ENCODE measurements at regions not wholly inside any gene's neighbourhood (a gene's known extent, or its start where the extent isn't known, plus 50 kb on each side); places are given as distances from the start of the nearest gene placed in this dataset.

DNA sequence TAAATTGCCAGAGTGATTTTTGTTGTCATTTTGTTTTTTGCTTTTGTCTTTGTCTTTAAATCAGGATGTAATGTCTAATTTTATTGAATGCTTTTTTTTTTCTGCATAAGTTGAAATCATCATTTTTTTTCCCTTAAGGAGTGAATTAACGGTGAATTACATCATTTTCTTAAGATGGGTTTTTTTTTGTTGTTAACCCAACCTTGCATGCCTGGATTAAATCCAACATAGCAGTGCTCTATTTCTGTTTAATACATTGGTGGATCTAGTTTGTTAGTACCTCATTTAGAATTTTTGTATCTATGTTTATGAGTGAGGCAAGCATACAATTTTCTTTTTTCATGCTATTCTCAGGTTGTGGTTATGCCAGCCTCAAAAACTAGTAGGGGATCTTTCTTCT is 186.4 kb upstream of the TMC3 start:
- Histone ChIP-seq H3K4me3 (ENCODE audit: low read length, poor library complexity, severe bottlenecking) (no peak overlapping the region), H3K36me3 (ENCODE audit: insufficient read depth, low read length) (no peaks in the 10 kb centered on the region), H3F3A (ENCODE audit: low read depth) (no peaks in the 10 kb centered on the region), H3K9ac (ENCODE audit: low read depth, low read length, poor library complexity, severe bottlenecking) (no peak overlapping the region), H3K9me3 (ENCODE audit: insufficient read depth, low read depth, low read length) (no peaks in the 10 kb centered on the region), H3K79me2 (ENCODE audit: insufficient read depth, low read length) (no peaks in the 10 kb centered on the region), H3K4me2 (ENCODE audit: low read depth, low read length, poor library complexity, severe bottlenecking) (no peak overlapping the region), H3K27me3 (ENCODE audit: insufficient read depth, low read length, poor library complexity, severe bottlenecking) (no peaks in the 10 kb centered on the region), H2AFZ (ENCODE audit: low read length) (no peak overlapping the region), H3K9me2 (replicated peaks; ENCODE audit: low read depth, low read length) (no peaks in the 10 kb centered on the region), H3K4me1 (ENCODE audit: insufficient read depth, low read length, poor library complexity, severe bottlenecking) (no peaks in the 10 kb centered on the region), H4K20me1 (ENCODE audit: insufficient read depth, low read length, poor library complexity, severe bottlenecking) (no peaks in the 10 kb centered on the region)
- TF ChIP-seq, protein P1, sequence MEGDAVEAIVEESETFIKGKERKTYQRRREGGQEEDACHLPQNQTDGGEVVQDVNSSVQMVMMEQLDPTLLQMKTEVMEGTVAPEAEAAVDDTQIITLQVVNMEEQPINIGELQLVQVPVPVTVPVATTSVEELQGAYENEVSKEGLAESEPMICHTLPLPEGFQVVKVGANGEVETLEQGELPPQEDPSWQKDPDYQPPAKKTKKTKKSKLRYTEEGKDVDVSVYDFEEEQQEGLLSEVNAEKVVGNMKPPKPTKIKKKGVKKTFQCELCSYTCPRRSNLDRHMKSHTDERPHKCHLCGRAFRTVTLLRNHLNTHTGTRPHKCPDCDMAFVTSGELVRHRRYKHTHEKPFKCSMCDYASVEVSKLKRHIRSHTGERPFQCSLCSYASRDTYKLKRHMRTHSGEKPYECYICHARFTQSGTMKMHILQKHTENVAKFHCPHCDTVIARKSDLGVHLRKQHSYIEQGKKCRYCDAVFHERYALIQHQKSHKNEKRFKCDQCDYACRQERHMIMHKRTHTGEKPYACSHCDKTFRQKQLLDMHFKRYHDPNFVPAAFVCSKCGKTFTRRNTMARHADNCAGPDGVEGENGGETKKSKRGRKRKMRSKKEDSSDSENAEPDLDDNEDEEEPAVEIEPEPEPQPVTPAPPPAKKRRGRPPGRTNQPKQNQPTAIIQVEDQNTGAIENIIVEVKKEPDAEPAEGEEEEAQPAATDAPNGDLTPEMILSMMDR (conservative IDR thresholded peaks at IDR 0.05; ENCODE audit: low read length) = no peak
- TF ChIP-seq EZH2phosphoT487 (IDR thresholded peaks at IDR 0.05; ENCODE audit: borderline replicate concordance) = no peak

DNA sequence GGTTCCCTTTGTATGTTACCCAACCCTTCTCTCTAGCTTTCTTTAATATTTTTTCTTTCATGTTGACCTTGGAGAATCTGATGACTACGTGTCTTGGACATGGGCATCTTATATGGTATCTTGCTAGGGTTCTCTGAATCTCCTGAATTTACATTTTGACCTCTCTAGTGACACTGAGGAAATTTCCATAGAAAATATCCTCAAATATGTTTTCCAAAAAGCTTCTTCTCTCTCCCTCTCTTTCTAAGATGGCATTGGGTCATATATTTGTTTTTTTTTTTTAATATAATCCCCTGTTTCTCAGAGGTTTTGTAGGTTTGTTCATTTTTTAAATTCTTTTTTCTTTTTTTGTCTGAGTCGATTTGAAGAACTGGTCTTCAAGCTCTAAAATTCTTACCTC is 184.0 kb upstream of the TMC3 start:
- Histone ChIP-seq H3F3A (ENCODE audit: low read depth) (no peaks in the 10 kb centered on the region), H3K79me2 (ENCODE audit: insufficient read depth, low read length) (no peaks in the 10 kb centered on the region), H3K9me3 (ENCODE audit: insufficient read depth, low read depth, low read length) (no peaks in the 10 kb centered on the region), H3K36me3 (ENCODE audit: insufficient read depth, low read length) (no peaks in the 10 kb centered on the region), H3K4me3 (ENCODE audit: low read length, poor library complexity, severe bottlenecking) (no peak overlapping the region), H3K9me2 (replicated peaks; ENCODE audit: low read depth, low read length) (no peaks in the 10 kb centered on the region), H3K9ac (ENCODE audit: low read depth, low read length, poor library complexity, severe bottlenecking) (no peak overlapping the region), H3K27me3 (ENCODE audit: insufficient read depth, low read length, poor library complexity, severe bottlenecking) (no peaks in the 10 kb centered on the region), H3K4me2 (ENCODE audit: low read depth, low read length, poor library complexity, severe bottlenecking) (no peak overlapping the region), H2AFZ (ENCODE audit: low read length) (no peak overlapping the region), H3K4me1 (ENCODE audit: insufficient read depth, low read length, poor library complexity, severe bottlenecking) (no peaks in the 10 kb centered on the region), H4K20me1 (ENCODE audit: insufficient read depth, low read length, poor library complexity, severe bottlenecking) (no peaks in the 10 kb centered on the region)
- TF ChIP-seq, protein P1 (conservative IDR thresholded peaks at IDR 0.05; ENCODE audit: low read length) = no peak
- TF ChIP-seq EZH2phosphoT487 (IDR thresholded peaks at IDR 0.05; ENCODE audit: borderline replicate concordance) = no peak

DNA sequence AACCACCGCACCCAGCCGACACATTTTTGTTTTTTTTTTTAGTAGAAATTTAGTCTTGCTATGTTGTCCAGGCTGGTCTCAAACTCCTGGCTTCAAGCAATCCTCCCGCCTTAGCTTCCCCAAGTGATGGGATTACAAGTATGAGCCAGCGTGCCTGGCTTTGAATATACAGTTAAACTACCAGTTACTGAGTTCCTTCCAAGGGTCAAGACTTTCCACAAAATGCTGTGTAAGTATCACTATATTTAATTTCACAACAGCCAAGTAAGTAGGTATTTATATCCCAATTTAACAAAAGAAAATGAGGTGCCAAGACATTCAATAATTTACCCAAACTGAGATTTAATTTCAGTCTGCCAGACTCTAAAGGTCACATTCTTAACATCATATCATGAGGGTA is 181.3 kb upstream of the TMC3 start:
- Histone ChIP-seq H3K36me3 (ENCODE audit: insufficient read depth, low read length) (no peaks in the 10 kb centered on the region), H3F3A (ENCODE audit: low read depth) (no peaks in the 10 kb centered on the region), H3K4me3 (ENCODE audit: low read length, poor library complexity, severe bottlenecking) (no peak overlapping the region), H3K9me2 (replicated peaks; ENCODE audit: low read depth, low read length) (no peaks in the 10 kb centered on the region), H3K4me2 (ENCODE audit: low read depth, low read length, poor library complexity, severe bottlenecking) (no peak overlapping the region), H3K79me2 (ENCODE audit: insufficient read depth, low read length) (no peaks in the 10 kb centered on the region), H3K9ac (ENCODE audit: low read depth, low read length, poor library complexity, severe bottlenecking) (no peak overlapping the region), H3K4me1 (ENCODE audit: insufficient read depth, low read length, poor library complexity, severe bottlenecking) (no peaks in the 10 kb centered on the region), H4K20me1 (ENCODE audit: insufficient read depth, low read length, poor library complexity, severe bottlenecking) (no peaks in the 10 kb centered on the region), H3K27me3 (ENCODE audit: insufficient read depth, low read length, poor library complexity, severe bottlenecking) (no peaks in the 10 kb centered on the region), H3K9me3 (ENCODE audit: insufficient read depth, low read depth, low read length) (no peaks in the 10 kb centered on the region), H2AFZ (ENCODE audit: low read length) (no peak overlapping the region)
- no peak for TF ChIP-seq EZH2phosphoT487 (IDR thresholded peaks at IDR 0.05; ENCODE audit: borderline replicate concordance)
- TF ChIP-seq, protein P1 (conservative IDR thresholded peaks at IDR 0.05; ENCODE audit: low read length) = no peak

All from Loucy (cell line).